WTC11 (cell line): ENCODE measurements at regions not wholly inside any gene's neighbourhood (a gene's known extent, or its start where the extent isn't known, plus 50 kb on each side); places are given as distances from the start of the nearest gene placed in this dataset.

ENCODE experiments used
- ATAC-seq: fragments of 200-7000 bp; cut with Tn5 transposase; 2 replicates; pipeline ENCODE4 v1.10.0; 2021; ENCODE audit warnings: mild to moderate bottlenecking, moderate library complexity
- CTCF ChIA-PET: fragments of 300-600 bp; sonication (Branson Sonifier 250); formaldehyde crosslinking; loops from one replicate; lab custom pipeline; 2021; ENCODE audit warnings: antibody characterized with exemption; lab: Charles Lee
- POLR2A ChIA-PET: fragments of 350-600 bp; sonication (Branson Sonifier 250); formaldehyde crosslinking; loops from one replicate; lab custom pipeline; 2021; ENCODE audit warnings: antibody characterized with exemption; lab: Charles Lee
- DNase-seq: peaks from one replicate; pipeline ENCODE4 v3.0.0; 2021; ENCODE audit warnings: low spot score
- H3K27ac Mint-ChIP-seq: 2 replicates; pipeline ENCODE4 v1.8.0; 2021; ENCODE audit warnings: mixed read lengths
- H3K27me3 Mint-ChIP-seq: 2 replicates; pipeline ENCODE4 v1.8.0; 2021; ENCODE audit warnings: low read depth, mild to moderate bottlenecking, moderate library complexity, mixed read lengths
- H3K36me3 Mint-ChIP-seq: 2 replicates; pipeline ENCODE4 v1.8.0; 2021; ENCODE audit warnings: mixed read lengths
- H3K4me1 Mint-ChIP-seq: 2 replicates; pipeline ENCODE4 v1.8.0; 2022; ENCODE audit warnings: mixed read lengths
- H3K4me3 Mint-ChIP-seq: 2 replicates; pipeline ENCODE4 v1.8.0; 2021; ENCODE audit warnings: mild to moderate bottlenecking, moderate library complexity, mixed read lengths
- H3K9me3 Mint-ChIP-seq: 2 replicates; pipeline ENCODE4 v1.8.0; 2021; ENCODE audit warnings: mixed read lengths
- CREB1 ChIP-seq: sonication (generic); formaldehyde crosslinking; IDR thresholded peaks from 2 replicates; pipeline ENCODE4 v1.8.0; 2023; ENCODE audit warnings: mild to moderate bottlenecking, missing genetic modification reagents
- JUN ChIP-seq: sonication (generic); formaldehyde crosslinking; IDR thresholded peaks from 2 replicates; pipeline ENCODE4 v1.8.0; 2023; ENCODE audit warnings: mild to moderate bottlenecking, missing genetic modification reagents
- KAT7 ChIP-seq: sonication (generic); formaldehyde crosslinking; IDR thresholded peaks from 2 replicates; pipeline ENCODE4 v1.8.1; 2023; ENCODE audit warnings: missing genetic modification reagents, mild to moderate bottlenecking, borderline replicate concordance
- MYBL2 ChIP-seq: sonication (generic); formaldehyde crosslinking; IDR thresholded peaks from 2 replicates; pipeline ENCODE4 v1.8.1; 2023; ENCODE audit warnings: mild to moderate bottlenecking, moderate library complexity, missing genetic modification reagents
- SMAD3 ChIP-seq: sonication (generic); formaldehyde crosslinking; IDR thresholded peaks from 2 replicates; pipeline ENCODE4 v1.8.0; 2022; ENCODE audit warnings: missing genetic modification reagents, mild to moderate bottlenecking, borderline replicate concordance
- SP1 ChIP-seq: sonication (generic); formaldehyde crosslinking; conservative IDR thresholded peaks from 2 replicates; pipeline ENCODE4 v1.8.1; 2022; ENCODE audit warnings: missing genetic modification reagents
- TCF7 ChIP-seq: sonication (generic); formaldehyde crosslinking; IDR thresholded peaks from 2 replicates; pipeline ENCODE4 v1.8.0; 2022; ENCODE audit warnings: mild to moderate bottlenecking, low read depth, missing genetic modification reagents, moderate library complexity
- TF ChIP-seq, protein P1 (sequence below): sonication (generic); formaldehyde crosslinking; IDR thresholded peaks from 2 replicates; pipeline ENCODE4 v1.8.0; 2023; ENCODE audit warnings: missing genetic modification reagents, mild to moderate bottlenecking, borderline replicate concordance
- TF ChIP-seq, protein P2 (sequence below): sonication (generic); formaldehyde crosslinking; conservative IDR thresholded peaks from 2 replicates; pipeline ENCODE4 v1.8.1; 2023; ENCODE audit warnings: mild to moderate bottlenecking, low read depth, missing genetic modification reagents, moderate library complexity
- TF ChIP-seq, protein P3 (sequence below): sonication (generic); formaldehyde crosslinking; conservative IDR thresholded peaks from 2 replicates; pipeline ENCODE4 v1.8.1; 2022; ENCODE audit warnings: mild to moderate bottlenecking, missing genetic modification reagents
- TF ChIP-seq, protein P4 (sequence below): sonication (generic); formaldehyde crosslinking; IDR thresholded peaks from 2 replicates; pipeline ENCODE4 v1.8.1; 2023; ENCODE audit warnings: mild to moderate bottlenecking, missing genetic modification reagents, moderate library complexity
- TF ChIP-seq, protein P5 (sequence below): sonication (generic); formaldehyde crosslinking; IDR thresholded peaks from 2 replicates; pipeline ENCODE4 v1.8.1; 2023; ENCODE audit warnings: mild to moderate bottlenecking, missing genetic modification reagents, moderate library complexity

DNA sequence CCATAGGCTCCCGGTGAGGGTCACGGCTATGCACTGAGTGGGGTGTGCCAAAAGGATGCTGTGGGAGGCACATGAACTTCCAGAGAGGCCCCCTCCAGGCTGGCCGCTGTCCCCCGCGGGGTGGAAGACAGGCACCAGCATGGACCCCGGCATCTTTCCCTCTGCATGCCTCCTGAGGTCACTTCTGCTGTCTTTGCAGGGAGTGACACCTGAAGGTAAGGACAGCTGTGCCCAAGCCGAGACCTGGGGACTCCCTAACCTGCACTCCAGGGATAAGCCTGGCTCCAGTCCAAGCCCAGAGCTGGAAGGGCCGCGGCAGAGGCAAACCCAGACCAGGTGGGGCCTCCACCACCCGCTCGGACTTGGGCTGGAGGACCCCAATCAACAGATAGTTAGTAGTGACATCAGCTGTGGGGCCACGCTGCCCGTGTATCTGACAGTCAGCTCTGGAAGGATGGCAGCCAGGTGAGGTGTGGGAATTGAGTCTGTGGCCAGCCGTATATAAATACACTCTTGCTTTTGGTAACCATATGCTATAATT is 340.7 kb upstream of the MKI67 start (continued):
- TF ChIP-seq, protein P1, sequence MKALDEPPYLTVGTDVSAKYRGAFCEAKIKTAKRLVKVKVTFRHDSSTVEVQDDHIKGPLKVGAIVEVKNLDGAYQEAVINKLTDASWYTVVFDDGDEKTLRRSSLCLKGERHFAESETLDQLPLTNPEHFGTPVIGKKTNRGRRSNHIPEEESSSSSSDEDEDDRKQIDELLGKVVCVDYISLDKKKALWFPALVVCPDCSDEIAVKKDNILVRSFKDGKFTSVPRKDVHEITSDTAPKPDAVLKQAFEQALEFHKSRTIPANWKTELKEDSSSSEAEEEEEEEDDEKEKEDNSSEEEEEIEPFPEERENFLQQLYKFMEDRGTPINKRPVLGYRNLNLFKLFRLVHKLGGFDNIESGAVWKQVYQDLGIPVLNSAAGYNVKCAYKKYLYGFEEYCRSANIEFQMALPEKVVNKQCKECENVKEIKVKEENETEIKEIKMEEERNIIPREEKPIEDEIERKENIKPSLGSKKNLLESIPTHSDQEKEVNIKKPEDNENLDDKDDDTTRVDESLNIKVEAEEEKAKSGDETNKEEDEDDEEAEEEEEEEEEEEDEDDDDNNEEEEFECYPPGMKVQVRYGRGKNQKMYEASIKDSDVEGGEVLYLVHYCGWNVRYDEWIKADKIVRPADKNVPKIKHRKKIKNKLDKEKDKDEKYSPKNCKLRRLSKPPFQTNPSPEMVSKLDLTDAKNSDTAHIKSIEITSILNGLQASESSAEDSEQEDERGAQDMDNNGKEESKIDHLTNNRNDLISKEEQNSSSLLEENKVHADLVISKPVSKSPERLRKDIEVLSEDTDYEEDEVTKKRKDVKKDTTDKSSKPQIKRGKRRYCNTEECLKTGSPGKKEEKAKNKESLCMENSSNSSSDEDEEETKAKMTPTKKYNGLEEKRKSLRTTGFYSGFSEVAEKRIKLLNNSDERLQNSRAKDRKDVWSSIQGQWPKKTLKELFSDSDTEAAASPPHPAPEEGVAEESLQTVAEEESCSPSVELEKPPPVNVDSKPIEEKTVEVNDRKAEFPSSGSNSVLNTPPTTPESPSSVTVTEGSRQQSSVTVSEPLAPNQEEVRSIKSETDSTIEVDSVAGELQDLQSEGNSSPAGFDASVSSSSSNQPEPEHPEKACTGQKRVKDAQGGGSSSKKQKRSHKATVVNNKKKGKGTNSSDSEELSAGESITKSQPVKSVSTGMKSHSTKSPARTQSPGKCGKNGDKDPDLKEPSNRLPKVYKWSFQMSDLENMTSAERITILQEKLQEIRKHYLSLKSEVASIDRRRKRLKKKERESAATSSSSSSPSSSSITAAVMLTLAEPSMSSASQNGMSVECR (CRISPR knock-in tag), result no peak
- TF ChIP-seq, protein P2, sequence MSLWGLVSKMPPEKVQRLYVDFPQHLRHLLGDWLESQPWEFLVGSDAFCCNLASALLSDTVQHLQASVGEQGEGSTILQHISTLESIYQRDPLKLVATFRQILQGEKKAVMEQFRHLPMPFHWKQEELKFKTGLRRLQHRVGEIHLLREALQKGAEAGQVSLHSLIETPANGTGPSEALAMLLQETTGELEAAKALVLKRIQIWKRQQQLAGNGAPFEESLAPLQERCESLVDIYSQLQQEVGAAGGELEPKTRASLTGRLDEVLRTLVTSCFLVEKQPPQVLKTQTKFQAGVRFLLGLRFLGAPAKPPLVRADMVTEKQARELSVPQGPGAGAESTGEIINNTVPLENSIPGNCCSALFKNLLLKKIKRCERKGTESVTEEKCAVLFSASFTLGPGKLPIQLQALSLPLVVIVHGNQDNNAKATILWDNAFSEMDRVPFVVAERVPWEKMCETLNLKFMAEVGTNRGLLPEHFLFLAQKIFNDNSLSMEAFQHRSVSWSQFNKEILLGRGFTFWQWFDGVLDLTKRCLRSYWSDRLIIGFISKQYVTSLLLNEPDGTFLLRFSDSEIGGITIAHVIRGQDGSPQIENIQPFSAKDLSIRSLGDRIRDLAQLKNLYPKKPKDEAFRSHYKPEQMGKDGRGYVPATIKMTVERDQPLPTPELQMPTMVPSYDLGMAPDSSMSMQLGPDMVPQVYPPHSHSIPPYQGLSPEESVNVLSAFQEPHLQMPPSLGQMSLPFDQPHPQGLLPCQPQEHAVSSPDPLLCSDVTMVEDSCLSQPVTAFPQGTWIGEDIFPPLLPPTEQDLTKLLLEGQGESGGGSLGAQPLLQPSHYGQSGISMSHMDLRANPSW (CRISPR knock-in tag), result no peak
- no peak for TF ChIP-seq SMAD3 (CRISPR knock-in tag)
- TF ChIP-seq KAT7 (CRISPR knock-in tag), result no peak
- TF ChIP-seq JUN (CRISPR knock-in tag), result no peak
- TF ChIP-seq, all 79 proteins: peak for 0

DNA sequence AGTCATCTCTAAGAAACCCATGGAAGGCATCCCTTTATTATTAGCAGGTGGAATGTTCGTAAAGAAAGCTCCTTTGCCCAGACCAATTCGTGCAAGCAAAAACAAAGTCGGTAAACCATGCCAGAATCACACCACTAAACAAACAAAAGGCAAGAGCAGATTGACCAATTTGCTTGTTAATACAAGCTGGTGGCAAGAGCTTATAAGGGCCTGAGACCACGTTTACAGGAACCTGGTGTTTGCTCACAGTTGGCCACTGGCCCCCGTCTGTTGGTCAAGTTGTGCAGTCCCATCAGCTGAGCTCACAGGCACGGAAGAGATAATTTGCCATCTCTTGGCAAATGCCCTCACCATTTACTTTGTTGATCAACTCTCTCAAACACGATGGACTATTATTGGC is 342.2 kb upstream of the MKI67 start:
- CTCF ChIA-PET, result no interaction called here
- no peaks in the 10 kb centered on the region for H3K36me3 Mint-ChIP-seq
- DNase-seq, result no peak

More for the DNA sequence above, 342.2 kb upstream of the MKI67 start:
- Mint-ChIP-seq H3K27me3 (peaks cover 2% of the 10 kb centered on the region; the same call in 1 of the 2 replicates), H3K27ac (no peak overlapping the region), H3K4me3 (no peak overlapping the region), H3K9me3 (peaks cover 11% of the 10 kb centered on the region), H3K4me1 (no peaks in the 10 kb centered on the region)
- TF ChIP-seq KAT7 (CRISPR knock-in tag), result no peak
- TF ChIP-seq TCF7 (CRISPR knock-in tag), result no peak
- TF ChIP-seq JUN (CRISPR knock-in tag), result no peak
- TF ChIP-seq SP1 (CRISPR knock-in tag), result no peak
- TF ChIP-seq, protein P3, sequence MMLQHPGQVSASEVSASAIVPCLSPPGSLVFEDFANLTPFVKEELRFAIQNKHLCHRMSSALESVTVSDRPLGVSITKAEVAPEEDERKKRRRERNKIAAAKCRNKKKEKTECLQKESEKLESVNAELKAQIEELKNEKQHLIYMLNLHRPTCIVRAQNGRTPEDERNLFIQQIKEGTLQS (CRISPR knock-in tag), result no peak
- no peak for TF ChIP-seq CREB1 (CRISPR knock-in tag)
- TF ChIP-seq, protein P4, sequence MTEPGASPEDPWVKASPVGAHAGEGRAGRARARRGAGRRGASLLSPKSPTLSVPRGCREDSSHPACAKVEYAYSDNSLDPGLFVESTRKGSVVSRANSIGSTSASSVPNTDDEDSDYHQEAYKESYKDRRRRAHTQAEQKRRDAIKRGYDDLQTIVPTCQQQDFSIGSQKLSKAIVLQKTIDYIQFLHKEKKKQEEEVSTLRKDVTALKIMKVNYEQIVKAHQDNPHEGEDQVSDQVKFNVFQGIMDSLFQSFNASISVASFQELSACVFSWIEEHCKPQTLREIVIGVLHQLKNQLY (CRISPR knock-in tag), result no peak
- TF ChIP-seq, protein P2 (CRISPR knock-in tag), result no peak
- TF ChIP-seq MYBL2 (CRISPR knock-in tag), result no peak
- TF ChIP-seq, protein P5, sequence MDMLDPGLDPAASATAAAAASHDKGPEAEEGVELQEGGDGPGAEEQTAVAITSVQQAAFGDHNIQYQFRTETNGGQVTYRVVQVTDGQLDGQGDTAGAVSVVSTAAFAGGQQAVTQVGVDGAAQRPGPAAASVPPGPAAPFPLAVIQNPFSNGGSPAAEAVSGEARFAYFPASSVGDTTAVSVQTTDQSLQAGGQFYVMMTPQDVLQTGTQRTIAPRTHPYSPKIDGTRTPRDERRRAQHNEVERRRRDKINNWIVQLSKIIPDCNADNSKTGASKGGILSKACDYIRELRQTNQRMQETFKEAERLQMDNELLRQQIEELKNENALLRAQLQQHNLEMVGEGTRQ (CRISPR knock-in tag), result no peak
- no peak for ATAC-seq
- POLR2A ChIA-PET, result no interaction called here
